HUDEP-2 (cell line): ENCODE measurements at regions not wholly inside any gene's neighbourhood (a gene's known extent, or its start where the extent isn't known, plus 50 kb on each side); places are given as distances from the start of the nearest gene placed in this dataset.
"Not testable (repeated sequence)": the region's sequence is repeated elsewhere in the genome, so short reads cannot be mapped to it uniquely, and the experiment has no call there.

Experiments used
- DNase-seq, 76 experiments: peaks; one replicate each; lab custom pipeline; 2025; ENCODE audit not compliant: unreplicated experiment in 76 of 76; lab: John Stamatoyannopoulos, UW

DNA sequence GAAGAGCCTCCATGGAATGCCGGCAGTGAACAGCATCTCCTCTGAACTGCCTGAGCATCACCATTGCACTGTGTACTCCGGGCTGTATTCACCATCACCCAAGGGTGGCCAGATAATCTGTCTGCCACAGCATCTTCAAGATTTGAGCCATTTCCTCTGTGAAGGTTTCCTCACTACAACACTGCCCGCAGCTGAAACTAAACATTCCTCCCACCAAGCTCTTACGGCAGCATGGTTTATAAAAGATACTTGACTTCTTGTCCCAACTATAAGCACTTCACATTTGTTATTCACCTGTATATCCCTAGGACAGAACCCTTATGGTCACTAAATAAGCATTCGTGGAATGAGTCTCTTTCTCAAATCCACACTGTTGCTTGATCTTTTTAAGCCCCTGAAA is 125.9 kb downstream of the SST start:
- no peak for DNase-seq

DNA sequence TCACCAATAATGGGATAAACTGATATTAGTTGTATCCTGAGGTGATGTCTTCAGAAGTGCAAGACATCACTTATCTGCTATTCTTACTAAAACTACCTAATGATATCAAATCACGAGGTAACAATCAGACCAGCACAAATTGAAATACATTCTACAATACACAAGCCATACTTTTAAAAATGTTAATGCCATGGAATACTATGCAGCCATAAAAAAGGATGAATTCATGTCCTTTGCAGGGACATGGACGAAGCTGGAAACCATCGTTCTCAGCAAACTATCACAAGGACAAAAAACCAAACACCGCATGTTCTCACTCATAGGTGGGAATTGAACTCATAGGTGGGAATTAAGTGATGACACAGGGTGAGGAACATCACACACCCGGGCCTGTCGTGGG is 129.3 kb downstream of the SST start:
- no peak for DNase-seq

DNA sequence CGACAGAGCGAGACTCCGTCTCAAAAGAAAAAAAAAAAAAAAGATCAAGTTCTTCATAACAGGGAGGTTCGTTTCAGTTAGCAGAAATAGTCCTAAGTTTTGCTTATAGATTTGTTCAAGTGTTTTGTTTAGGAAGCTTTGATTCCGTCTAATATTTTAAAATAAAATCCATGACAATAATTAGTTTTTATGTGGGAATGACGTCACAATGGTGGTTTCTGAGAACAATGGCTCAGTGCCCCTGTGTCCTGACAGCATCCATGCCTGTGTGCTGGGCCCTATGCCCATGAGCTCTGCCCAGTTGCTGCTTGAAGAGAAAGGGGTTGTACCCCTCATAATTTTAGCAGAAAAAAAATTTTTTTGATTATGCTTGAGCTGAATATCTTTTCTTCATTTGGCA is 134.0 kb downstream of the SST start:
- no peak for DNase-seq

DNA sequence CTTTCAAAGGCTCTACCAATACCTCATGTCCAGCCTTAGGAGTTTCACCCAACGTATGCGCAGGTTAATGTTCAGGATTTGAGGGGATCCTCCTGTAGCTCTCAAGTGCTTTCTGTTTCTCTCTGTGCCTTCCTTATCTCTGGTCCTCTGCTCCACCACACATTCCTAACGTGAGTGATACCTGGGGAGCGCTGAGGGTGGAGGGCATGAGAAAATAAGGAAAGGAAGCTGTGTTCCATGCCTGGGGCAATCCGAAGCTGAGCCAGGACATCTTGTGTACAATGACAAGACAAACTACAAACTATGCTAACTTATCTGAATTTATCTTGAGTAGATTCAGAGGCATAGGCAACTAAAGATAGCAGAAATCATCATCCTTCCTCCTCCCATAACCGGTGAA is 136.4 kb downstream of the SST start:
- DNase-seq, result no peak

DNA sequence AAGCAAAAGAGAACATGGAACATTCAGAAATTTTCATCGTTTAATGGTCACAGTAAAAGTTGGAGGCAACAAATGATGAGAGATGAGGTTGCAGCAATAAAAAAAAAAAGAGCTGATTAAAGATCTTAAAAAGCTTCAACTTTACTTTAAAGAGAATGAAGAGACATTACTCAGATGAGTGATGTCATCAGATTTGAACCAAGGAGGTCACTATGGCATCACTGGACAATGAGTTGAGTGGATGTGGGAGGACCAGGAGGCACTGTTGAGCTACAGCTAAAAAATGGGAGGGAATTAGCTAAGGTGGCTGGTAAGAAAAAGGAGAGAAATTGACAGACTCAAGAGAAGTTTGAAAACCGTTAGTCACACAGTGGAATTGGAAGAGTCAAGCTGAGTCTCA is 138.4 kb downstream of the SST start:
- no peak for DNase-seq

DNA sequence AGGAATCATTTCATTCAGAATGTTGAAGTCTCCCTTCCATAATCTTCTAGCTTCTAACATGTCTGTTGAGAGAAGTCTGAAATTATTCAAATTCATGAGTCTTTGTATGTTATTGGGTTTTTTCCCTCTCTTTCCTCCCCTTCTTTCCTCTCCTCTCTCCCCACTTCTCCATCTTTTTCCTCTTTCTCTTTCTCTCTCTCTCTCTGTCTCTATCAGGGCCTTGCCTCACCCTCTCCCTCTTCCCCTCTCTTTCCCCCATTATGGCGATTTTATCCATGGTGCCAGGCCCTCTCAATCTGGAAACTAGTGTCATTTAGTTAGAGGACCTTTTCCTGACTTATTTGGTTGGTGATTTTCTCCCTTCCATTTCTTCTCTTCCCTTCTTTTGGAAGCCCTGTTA is 147.3 kb downstream of the SST start:
- DNase-seq, result no peak

DNA sequence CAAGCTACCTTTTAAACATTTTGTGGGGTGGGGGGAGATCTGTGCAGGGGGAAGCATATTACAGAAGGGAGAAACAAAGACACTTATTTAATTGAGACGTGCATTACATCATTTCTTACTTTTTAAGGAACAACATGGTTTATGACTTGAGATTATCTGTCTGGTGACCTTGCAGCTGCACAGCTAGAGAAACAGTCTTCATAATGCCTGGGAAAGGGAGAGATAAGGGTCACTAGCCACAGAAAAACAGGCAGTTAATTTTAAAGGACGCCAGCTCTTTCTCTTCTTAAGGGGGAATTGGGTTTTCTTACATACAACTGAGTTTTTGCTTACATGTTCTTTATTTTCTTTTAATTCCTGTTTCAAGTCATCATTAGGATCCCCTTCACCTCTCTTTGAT is 147.9 kb downstream of the SST start:
- no peak for DNase-seq

DNA sequence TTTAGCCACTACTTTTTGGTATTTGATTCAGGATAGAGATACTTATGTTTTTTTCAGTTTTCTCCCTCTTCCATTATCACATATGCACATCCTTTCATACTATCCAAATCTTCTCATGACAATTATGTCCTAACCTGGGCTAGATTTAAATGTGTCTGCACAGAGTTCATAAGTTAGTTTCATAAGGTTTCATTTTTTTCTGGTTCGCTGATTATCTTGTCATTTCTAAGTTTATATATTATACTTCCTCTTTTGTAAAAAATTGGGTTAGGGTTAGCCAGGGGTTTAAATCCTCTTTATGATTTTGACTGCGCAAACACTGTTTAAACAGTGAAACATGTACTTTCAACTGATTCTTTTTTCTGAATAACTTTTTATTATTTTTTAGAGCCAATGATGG is 148.6 kb downstream of the SST start:
- no peak for DNase-seq

DNA sequence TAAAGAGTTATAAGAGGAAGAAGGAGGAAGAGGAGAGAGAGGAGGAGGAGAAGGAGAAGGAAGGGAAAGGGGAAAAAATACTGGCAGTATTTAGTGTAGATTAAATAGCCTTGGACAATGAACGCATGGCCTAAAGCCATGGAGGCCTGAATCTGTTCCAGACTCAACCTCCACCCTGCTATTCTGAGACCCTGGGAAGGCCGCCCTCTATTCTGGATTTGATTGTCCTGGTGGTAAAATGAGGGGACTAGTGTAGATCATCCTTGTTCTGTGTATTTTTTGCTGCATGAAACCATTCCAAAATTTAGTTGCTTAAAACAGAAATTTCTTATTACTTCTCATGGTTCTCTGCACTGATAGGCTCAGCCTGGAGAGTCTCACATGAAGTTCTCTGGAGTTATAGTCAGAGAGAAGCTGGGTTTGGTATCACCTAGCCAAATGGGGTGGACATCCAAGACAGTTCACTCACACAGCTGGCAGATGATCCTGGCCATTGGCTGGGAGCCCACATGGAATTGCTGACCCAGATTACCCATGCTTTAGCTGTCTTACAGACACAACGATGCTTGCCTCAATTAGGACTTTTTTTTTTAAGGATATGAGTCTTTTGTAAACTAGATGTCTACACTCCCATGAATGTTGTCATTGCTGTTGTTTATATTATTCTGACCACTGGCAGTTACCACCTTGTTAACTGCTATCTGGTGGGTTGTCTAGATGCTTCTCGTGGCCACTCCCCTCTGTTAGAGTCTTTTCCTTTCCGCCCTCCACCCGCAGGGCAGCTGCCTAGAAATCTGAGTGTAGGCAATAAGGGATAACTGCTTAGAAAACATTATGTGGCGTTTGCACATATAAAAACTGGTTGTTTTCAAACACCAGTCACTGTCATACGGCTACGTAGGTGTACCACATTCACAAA is 149.9 kb downstream of the SST start:
- no peak for DNase-seq

DNA sequence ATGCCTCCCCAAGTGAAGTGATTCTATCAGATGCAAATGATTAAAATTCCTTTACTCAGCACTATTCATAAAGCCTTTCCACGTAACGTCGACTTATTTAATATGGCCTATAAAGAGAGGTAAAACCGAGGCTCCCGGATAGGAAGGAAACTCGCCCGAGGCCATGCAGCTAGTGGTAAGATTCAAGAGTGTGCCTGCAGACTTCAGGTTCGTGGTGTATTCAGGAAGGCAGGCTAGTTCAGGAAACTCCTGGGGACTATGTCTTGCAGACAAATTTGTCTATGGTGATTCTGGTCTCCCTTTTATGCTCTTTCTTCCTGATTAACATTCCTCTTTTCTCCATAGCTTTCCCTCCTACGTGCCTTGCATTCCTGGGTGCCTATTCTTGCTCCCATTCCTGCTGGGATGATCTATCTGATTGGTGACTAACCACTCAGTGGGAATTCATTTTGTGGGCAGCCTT is 150.7 kb downstream of the SST start:
- DNase-seq, result no peak

DNA sequence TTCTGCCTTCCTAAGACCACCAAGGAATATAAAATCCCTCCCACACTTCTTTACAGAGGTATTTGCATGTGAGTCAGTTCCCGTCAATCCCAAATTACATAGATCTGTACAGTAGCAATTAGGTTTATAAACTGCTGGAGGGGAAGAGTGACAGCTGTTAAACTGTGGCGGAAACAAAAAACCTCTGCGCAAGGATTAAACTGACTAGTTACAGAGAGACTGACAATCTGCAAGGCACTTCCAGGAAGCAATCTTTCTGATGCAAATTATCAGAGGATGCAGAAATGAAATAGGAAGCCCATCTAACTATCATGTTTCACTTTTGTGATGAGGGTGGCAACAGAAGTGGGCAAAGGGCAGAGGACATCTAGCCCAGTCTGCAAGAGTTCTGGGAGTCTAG is 150.4 kb downstream of the RTP4 start:
- DNase-seq, result no peak

DNA sequence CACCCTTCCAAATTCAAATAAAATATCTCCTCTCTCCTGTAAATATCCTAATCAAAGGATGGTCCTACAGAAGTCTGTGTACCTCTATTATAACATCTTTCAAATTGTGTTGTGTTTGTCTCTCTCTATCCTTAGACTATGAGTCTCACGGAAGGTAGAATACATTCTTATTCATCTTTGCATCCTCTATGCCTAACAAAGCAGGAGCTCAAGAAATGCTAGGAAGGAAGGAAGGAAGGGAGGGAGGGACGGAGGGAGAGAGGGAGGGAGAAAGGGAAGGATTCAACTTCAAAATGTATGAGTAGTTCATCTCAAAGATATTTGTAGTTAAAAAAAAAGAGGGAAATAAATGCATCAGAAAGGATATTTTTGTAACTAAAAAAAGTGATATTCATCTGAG is 150.0 kb downstream of the RTP4 start:
- no peak for DNase-seq

DNA sequence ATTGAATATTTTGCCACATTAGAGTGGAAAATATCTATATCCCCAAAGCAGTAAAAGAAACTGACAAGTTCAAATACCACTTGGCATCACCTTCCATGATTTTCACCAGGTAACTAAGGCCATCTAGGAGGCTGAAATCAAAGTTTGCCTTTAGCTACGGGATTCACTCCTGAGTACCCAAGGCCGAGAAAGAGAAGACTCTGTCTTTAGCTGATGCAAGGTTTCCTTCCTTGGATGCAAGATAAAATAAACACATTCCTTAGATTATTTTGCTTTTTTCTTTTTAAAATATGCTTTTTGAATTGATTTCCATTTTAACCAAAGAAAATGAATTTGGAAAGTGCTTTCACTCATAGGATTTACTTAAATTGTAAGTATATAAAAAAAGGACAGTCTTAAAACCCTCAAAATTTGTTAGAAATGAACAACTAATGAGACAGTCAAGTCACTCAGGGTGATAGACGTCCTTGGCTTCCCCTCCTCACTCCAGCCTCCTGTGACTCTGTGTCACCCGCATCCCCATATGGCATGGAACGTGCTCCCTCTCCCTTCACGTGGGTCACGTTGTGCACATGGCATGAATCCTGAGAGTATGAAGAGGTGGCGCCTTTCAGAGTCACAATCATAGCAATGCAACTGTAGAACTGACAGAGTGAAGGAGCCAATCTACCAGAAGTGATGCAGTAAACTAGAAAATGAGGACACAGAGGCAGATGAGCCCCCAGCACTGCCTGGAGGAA is 148.4 kb downstream of the RTP4 start:
- no peak for DNase-seq

DNA sequence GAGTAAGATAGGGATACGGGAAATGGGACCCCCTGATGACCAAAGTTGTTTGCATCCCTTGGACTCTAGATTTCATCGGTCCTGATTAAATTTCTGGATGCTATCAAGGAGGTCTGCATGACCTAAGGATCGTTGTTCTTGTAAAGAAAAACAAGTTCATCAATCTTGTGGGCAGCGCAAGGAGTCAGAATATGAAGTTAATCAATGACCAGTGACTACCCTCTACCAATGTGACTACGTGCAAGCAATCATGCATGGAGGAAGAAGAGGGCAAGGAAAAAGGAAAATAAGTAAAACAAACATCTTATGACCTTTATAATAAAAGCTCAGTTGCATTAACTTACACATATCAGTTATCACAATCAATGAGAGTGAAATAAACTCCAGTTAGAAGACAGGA is 139.7 kb downstream of the RTP4 start:
- no peak for DNase-seq

DNA sequence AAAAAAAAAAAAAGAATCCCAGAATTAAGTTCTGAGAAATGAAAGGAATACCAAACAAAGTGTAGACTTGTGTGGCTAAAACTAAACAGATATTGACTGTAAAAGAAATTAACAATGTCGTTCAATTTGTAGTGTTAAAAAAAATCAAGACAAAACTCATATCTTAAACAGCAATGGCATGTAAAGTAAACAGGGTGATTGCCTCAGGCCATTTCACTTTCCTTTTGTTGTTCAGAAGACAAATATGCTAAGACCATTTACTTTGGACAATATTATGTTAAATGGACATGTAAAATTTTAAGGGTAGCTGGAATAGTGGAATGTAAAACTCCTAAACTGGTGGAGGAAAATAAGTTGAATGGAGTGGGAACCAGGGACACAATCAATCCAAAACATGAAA is 139.1 kb downstream of the RTP4 start:
- DNase-seq, result no peak

DNA sequence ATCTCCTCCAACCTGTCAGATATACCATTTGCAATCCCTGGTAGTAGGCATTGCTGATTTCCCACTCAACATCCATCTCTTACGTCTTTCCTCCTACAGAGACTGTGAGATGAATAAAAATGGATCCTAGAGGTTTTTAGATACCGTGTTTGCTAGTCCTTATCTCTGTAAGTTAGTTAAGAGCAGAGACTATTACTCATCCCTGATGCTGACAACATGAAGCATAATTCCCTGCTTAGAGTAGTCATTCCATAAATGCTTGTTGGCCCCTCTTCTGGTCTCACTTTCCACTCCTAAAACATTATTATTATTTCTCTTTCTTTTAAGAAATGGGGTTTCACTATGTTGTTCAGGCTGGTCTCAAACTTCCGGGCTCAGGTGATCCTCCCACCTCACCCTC is 136.2 kb downstream of the RTP4 start:
- DNase-seq, result no peak

DNA sequence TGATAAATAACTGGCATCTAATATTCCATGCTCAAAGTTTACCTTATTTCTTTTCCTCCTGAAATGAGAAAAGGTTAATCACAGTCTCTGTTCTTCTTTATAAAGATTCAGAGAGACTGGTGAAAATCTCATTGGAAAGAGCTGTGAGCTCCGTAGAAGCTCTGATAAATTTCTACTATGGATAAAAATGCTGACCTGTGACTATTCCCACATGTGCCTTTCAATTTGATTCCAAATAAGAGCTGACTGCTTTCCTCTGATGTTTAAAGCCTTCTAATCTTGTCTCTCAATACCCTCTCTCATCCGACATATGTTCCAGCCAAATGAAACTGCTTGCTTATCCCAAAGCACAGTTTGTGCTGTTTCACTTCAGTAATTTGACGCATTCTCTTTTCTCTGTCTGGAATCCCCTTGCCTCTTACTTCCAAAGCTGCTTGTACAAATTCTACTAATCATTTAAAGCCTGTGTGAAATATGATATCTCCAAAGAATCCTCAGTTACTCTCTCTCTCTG is 130.1 kb downstream of the RTP4 start:
- DNase-seq, result no peak

DNA sequence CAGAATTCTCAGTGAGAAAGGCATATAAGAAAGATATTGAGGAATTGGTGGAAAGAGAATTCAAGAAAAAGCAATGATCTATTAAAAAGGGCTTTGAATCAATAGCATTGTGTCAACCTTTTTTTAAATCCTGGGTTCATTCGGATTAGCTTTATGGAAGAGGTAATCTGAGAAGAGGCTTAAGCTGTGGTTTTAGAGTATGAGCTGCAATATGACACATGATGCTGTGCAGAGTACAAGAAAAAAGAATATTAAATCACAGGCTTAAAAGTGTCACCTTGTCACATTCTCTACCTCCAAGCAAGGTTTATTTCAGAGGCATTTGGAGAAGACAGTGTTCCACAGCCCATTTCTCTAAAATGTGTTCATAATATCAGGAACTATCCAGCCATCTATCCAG is 128.9 kb downstream of the RTP4 start:
- DNase-seq, result no peak

DNA sequence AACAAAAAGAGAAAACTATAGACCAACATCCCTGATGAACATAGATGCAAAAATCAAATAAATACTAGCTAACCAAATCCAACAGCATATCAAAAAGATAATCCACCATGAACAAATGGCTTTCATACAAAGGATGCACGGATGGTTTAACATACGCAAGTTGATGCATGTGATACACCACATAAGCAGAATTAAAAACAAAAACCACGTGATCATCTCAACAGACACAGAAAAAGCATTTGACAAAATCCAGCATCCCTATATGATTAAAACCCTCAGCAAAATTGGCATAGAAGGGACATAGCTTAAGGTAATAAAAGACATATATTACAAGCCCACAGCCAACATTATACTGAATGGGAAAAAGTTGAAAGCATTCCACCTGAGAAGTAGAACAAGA is 125.9 kb downstream of the RTP4 start:
- not testable (repeated sequence) for DNase-seq

DNA sequence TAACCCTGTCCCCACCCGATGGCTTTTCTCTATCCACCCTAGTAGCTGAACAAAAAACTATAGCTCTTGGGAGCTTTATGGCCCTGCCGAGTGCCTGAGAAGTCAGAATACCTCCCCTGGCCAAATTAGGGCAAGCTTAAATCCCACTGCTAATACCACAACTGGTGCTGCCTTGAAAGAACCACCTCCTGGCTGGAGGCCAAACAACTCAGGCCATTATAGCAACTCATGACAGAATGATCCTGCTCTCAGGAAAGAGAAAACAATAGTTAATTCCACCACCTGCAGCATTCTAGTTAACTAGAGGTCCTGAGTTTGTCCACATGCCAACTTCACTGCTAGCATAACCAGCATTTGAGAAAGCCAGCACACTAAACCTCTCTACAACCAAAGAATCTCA is 123.2 kb downstream of the RTP4 start:
- no peak for DNase-seq

DNA sequence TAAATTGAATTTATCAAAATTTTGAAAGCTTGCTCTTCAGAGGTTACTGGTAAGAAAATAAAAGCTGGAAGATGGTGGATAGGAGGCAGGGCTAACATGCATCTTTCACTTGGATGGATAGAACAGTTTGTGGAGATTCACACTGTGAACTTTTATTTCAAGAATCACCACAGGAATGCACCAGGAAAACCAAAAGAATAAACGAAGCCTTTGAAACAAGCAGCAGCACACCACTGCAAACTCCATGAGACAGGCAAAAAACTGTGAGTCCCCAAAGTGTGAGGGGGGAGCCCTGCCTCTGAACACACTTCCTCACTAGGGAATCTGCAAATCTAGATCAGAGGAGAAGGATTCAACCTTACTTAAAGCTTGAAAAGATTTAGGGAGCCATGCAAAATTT is 122.2 kb downstream of the RTP4 start:
- DNase-seq, result no peak
